ENCODE measurements at regions not wholly inside any gene's neighbourhood (a gene's known extent, or its start where the extent isn't known, plus 50 kb on each side); places are given as distances from the start of the nearest gene placed in this dataset.

DNA sequence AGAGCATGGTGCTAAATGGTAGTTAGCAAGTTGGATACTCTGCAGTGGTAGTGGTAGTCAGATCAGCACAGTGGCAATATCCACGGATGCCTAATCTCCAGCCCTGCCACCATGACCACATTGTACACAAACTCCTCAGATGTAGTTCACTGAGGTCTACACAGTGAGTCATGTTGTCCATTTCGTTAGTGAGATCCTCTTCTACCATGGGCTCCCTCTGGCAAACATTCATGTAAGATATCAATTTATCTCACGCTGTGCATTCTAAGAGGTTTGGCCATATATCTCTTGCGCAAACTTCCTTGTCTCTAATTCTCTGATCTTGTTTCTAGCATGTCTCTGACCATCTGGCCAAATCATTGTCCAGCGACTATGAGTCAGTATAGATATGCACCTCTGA, 58.2 kb downstream of the POLR1D start:
- POLR2A ChIA-PET, result interaction anchor here (0.5 to 1.0 kb wide), 2 partner anchors 9 to 120 kb away, joined by 3 read pairs; no protein-coding TSS in a partner anchor
- intact Hi-C loops (cut with micrococcal nuclease; ENCODE audit: unreplicated experiment), result no loop called here
- CTCF ChIA-PET (ENCODE audit: unreplicated experiment), result no interaction called here
- Histone ChIP-seq H3K4me3 (ENCODE audit: low read depth, low read length, poor library complexity, severe bottlenecking) (no peak overlapping the region), H2AFZ (ENCODE audit: low read length) (no peak overlapping the region), H3K36me3 (ENCODE audit: insufficient read depth, low read length) (no peaks in the 10 kb centered on the region), H3K4me1 (ENCODE audit: insufficient read depth, low read length, poor library complexity, severe bottlenecking) (no peaks in the 10 kb centered on the region), H3K79me2 (ENCODE audit: insufficient read depth, low read depth, low read length) (no peaks in the 10 kb centered on the region), H3K9me2 (ENCODE audit: insufficient read depth, low read length) (no peaks in the 10 kb centered on the region), H3K4me2 (ENCODE audit: low read length) (no peak overlapping the region), H3K27ac (ENCODE audit: low read depth, low read length, poor library complexity, severe bottlenecking) (no peak overlapping the region), H4K20me1 (ENCODE audit: insufficient read depth, low read length) (no peaks in the 10 kb centered on the region), H3K9me3 (ENCODE audit: low read length) (0 out of 2 replicates have a peak, but pooled peaks cover 3% of the 10 kb centered on the region)
- no TSS peak for BruUV-seq (replicated peaks)
- TF ChIP-seq, protein P1, sequence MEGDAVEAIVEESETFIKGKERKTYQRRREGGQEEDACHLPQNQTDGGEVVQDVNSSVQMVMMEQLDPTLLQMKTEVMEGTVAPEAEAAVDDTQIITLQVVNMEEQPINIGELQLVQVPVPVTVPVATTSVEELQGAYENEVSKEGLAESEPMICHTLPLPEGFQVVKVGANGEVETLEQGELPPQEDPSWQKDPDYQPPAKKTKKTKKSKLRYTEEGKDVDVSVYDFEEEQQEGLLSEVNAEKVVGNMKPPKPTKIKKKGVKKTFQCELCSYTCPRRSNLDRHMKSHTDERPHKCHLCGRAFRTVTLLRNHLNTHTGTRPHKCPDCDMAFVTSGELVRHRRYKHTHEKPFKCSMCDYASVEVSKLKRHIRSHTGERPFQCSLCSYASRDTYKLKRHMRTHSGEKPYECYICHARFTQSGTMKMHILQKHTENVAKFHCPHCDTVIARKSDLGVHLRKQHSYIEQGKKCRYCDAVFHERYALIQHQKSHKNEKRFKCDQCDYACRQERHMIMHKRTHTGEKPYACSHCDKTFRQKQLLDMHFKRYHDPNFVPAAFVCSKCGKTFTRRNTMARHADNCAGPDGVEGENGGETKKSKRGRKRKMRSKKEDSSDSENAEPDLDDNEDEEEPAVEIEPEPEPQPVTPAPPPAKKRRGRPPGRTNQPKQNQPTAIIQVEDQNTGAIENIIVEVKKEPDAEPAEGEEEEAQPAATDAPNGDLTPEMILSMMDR (conservative IDR thresholded peaks at IDR 0.05; ENCODE audit: low read length), result no peak
- TF ChIP-seq EZH2phosphoT487 (IDR thresholded peaks at IDR 0.05; ENCODE audit: borderline replicate concordance, low read depth, low read length), result no peak
- no peak for DNase-seq (ENCODE audit: low spot score)

DNA sequence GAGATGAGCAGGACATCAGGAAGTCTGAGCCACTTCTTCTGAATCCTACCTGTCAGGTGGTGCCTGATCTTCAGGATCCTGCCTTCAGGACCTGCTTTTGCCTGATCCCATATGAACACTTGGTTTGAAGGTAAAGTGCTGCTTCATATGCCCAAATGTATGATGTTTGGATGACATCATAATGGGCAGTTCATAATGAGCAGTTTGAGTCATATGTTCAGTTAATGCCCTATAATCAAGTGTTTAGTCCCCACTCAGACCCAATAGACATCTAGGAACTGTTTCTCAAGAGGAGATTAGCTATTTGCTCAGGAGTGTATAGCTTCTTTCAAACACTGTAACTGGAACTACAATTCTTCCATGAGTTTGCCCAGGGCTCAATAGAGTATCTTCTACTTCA, 58.8 kb downstream of the POLR1D start:
- intact Hi-C loops (cut with micrococcal nuclease; ENCODE audit: unreplicated experiment), result no loop called here
- no peak for TF ChIP-seq EZH2phosphoT487 (IDR thresholded peaks at IDR 0.05; ENCODE audit: borderline replicate concordance, low read depth, low read length)
- TF ChIP-seq, protein P1 (conservative IDR thresholded peaks at IDR 0.05; ENCODE audit: low read length), result no peak
- POLR2A ChIA-PET, result interaction anchor here (0.5 to 1.0 kb wide), 2 partner anchors 10 to 120 kb away, joined by 3 read pairs; no protein-coding TSS in a partner anchor

DNA sequence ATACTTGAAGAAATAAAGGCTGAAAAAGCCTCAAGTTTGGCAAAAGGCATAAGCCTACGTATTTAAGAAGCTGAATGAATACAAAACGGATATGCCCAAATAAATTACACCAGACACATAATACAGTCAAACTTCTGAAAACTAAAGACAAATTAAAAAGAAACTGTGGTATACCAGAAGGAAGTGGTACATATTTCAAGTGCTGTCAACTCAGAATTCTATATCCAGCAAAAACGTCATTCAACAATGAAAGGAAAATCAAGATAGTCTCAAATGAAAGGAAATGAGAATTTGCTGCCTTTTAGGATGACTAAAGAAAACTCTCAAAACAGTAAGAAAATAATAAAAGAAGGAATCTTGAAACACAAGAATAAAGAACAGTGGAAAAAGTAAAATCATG, 69.5 kb downstream of the POLR1D start:
- peaks cover 5% of the 10 kb centered on the region for H3K4me1 ChIP-seq (ENCODE audit: insufficient read depth, low read length, poor library complexity, severe bottlenecking)
- no peaks in the 10 kb centered on the region for H3K36me3 ChIP-seq (ENCODE audit: insufficient read depth, low read length)
- H3K27ac ChIP-seq (ENCODE audit: low read depth, low read length, poor library complexity, severe bottlenecking), result no peak overlapping the region
- H4K20me1 ChIP-seq (ENCODE audit: insufficient read depth, low read length), result no peaks in the 10 kb centered on the region
- intact Hi-C loops (cut with micrococcal nuclease; ENCODE audit: unreplicated experiment), result no loop called here
- no peaks in the 10 kb centered on the region for H3K9me2 ChIP-seq (ENCODE audit: insufficient read depth, low read length)
- no peak overlapping the region for H2AFZ ChIP-seq (ENCODE audit: low read length)
- no peaks in the 10 kb centered on the region for H3K79me2 ChIP-seq (ENCODE audit: insufficient read depth, low read depth, low read length)
- H3K4me2 ChIP-seq (ENCODE audit: low read length), result no peak overlapping the region
- TF ChIP-seq EZH2phosphoT487 (IDR thresholded peaks at IDR 0.05; ENCODE audit: borderline replicate concordance, low read depth, low read length), result no peak
- TF ChIP-seq, protein P1 (conservative IDR thresholded peaks at IDR 0.05; ENCODE audit: low read length), result no peak
- ChIA-PET CTCF (ENCODE audit: unreplicated experiment) (no interaction called here), POLR2A (no interaction called here)
- H3K4me3 ChIP-seq (ENCODE audit: low read depth, low read length, poor library complexity, severe bottlenecking), result no peak overlapping the region
- BruUV-seq (replicated peaks), result no TSS peak
- H3K9me3 ChIP-seq (ENCODE audit: low read length), result 0 out of 2 replicates have a peak, but pooled peaks cover 4% of the 10 kb centered on the region
- DNase-seq (ENCODE audit: low spot score), result no peak

More for the DNA sequence above, 58.8 kb downstream of the POLR1D start:
- CTCF ChIA-PET (ENCODE audit: unreplicated experiment), result no interaction called here
- Histone ChIP-seq H3K4me3 (ENCODE audit: low read depth, low read length, poor library complexity, severe bottlenecking) (no peak overlapping the region), H3K9me3 (ENCODE audit: low read length) (0 out of 2 replicates have a peak, but pooled peaks cover 3% of the 10 kb centered on the region), H4K20me1 (ENCODE audit: insufficient read depth, low read length) (no peaks in the 10 kb centered on the region), H3K27ac (ENCODE audit: low read depth, low read length, poor library complexity, severe bottlenecking) (no peak overlapping the region), H3K36me3 (ENCODE audit: insufficient read depth, low read length) (no peaks in the 10 kb centered on the region), H3K79me2 (ENCODE audit: insufficient read depth, low read depth, low read length) (no peaks in the 10 kb centered on the region), H2AFZ (ENCODE audit: low read length) (no peak overlapping the region), H3K9me2 (ENCODE audit: insufficient read depth, low read length) (no peaks in the 10 kb centered on the region), H3K4me2 (ENCODE audit: low read length) (no peak overlapping the region), H3K4me1 (ENCODE audit: insufficient read depth, low read length, poor library complexity, severe bottlenecking) (no peaks in the 10 kb centered on the region)
- BruUV-seq (replicated peaks), result no TSS peak
- no peak for DNase-seq (ENCODE audit: low spot score)

Measured in OCI-LY7 (cell line).